ENCODE measurements at regions not wholly inside any gene's neighbourhood (a gene's known extent, or its start where the extent isn't known, plus 50 kb on each side); places are given as distances from the start of the nearest gene placed in this dataset.

GRCh38 chr17:70295731-70296130 is 126.4 kb downstream of the KCNJ2 start:
- H3K9me3 ChIP-seq = no peaks in the 10 kb centered on the region
- H3K27me3 ChIP-seq = no peaks in the 10 kb centered on the region
- H3K27ac ChIP-seq = no peak overlapping the region
- H3K4me1 ChIP-seq = no peaks in the 10 kb centered on the region
- no peak for DNase-seq (ENCODE audit: low spot score)
- no peaks in the 10 kb centered on the region for H3K36me3 ChIP-seq
- H3K4me3 ChIP-seq = no peak overlapping the region
- TF ChIP-seq CTCF (IDR thresholded peaks at IDR 0.05) = no peak

GRCh38 chr17:70296456-70296855 is 127.1 kb downstream of the KCNJ2 start:
- no peak overlapping the region for H3K4me3 ChIP-seq
- H3K9me3 ChIP-seq = no peaks in the 10 kb centered on the region
- no peaks in the 10 kb centered on the region for H3K36me3 ChIP-seq
- DNase-seq (ENCODE audit: low spot score) = no peak
- H3K27me3 ChIP-seq = no peaks in the 10 kb centered on the region
- no peaks in the 10 kb centered on the region for H3K4me1 ChIP-seq
- no peak overlapping the region for H3K27ac ChIP-seq
- TF ChIP-seq CTCF (IDR thresholded peaks at IDR 0.05) = no peak

GRCh38 chr17:70297397-70297796 is 128.1 kb downstream of the KCNJ2 start:
- no peak overlapping the region for H3K27ac ChIP-seq
- no peak for DNase-seq (ENCODE audit: low spot score)

GRCh38 chr17:70298929-70299531 is 129.7 kb downstream of the KCNJ2 start:
- Histone ChIP-seq H3K36me3 (no peaks in the 10 kb centered on the region), H3K27ac (no peak overlapping the region), H3K4me1 (no peaks in the 10 kb centered on the region), H3K4me3 (no peak overlapping the region), H3K27me3 (no peaks in the 10 kb centered on the region), H3K9me3 (no peaks in the 10 kb centered on the region)
- TF ChIP-seq CTCF (IDR thresholded peaks at IDR 0.05) = no peak
- no peak for DNase-seq (ENCODE audit: low spot score)

More at GRCh38 chr17:70297397-70297796, 128.1 kb downstream of the KCNJ2 start:
- no peaks in the 10 kb centered on the region for H3K27me3 ChIP-seq
- no peaks in the 10 kb centered on the region for H3K9me3 ChIP-seq
- H3K4me1 ChIP-seq = no peaks in the 10 kb centered on the region
- no peak for TF ChIP-seq CTCF (IDR thresholded peaks at IDR 0.05)
- H3K36me3 ChIP-seq = no peaks in the 10 kb centered on the region
- H3K4me3 ChIP-seq = no peak overlapping the region

- Histone ChIP-seq H3K27me3 (no peaks in the 10 kb centered on the region), H3K27ac (no peak overlapping the region), H3K36me3 (no peaks in the 10 kb centered on the region), H3K9me3 (no peaks in the 10 kb centered on the region), H3K4me3 (no peak overlapping the region), H3K4me1 (peaks cover 0 to 6% of the 10 kb centered on the region in 2 donors)
- no peak for TF ChIP-seq CTCF (IDR thresholded peaks at IDR 0.05)
- no peak for DNase-seq (ENCODE audit: low spot score)
These were observed 138.3 kb downstream of the KCNJ2 start for GRCh38 chr17:70307430-70308225.
